Left lung (tissue), 4 donors: ENCODE measurements at regions not wholly inside any gene's neighbourhood (a gene's known extent, or its start where the extent isn't known, plus 50 kb on each side); places are given as distances from the start of the nearest gene placed in this dataset.
"Not testable (repeated sequence)": the region's sequence is repeated elsewhere in the genome, so short reads cannot be mapped to it uniquely, and the experiment has no call there.

ENCODE experiments used
- ATAC-seq: fragments of 200-7000 bp; cut with Tn5 transposase; one replicate; pipeline ENCODE4 v1.9.1; 2020; ENCODE audit warnings: moderate library complexity
- DNase-seq, 4 donors: peaks; one replicate each; pipeline ENCODE4 v3.0.0-alpha.2; 2013 to 2020
- H3K27ac ChIP-seq, 2 donors: fragments of 200-600 bp; sonication (generic) in 1 of 2; one replicate each; pipeline versions ENCODE4 v1.5.0 to v1.8.0; 2020 to 2021
- H3K27me3 ChIP-seq, 2 donors: fragments of 200-600 bp; sonication (generic) in 1 of 2; one replicate each; pipeline versions ENCODE4 v1.5.0 to v1.8.0; 2020 to 2021
- H3K36me3 ChIP-seq, 2 donors: fragments of 200-600 bp; sonication (generic) in 1 of 2; one replicate each; pipeline versions ENCODE4 v1.5.0 to v1.8.0; 2020 to 2021
- H3K4me1 ChIP-seq, 2 donors: fragments of 200-600 bp; one replicate each; pipeline ENCODE4 v1.8.0; 2021
- H3K4me3 ChIP-seq, 2 donors: fragments of 200-600 bp; sonication (generic) in 1 of 2; one replicate each; pipeline versions ENCODE4 v1.5.0 to v1.8.0; 2020 to 2021; ENCODE audit warnings: mild to moderate bottlenecking in 1 of 2
- H3K9me3 ChIP-seq, 2 donors: fragments of 200-600 bp; sonication (generic) in 1 of 2; one replicate each; pipeline versions ENCODE4 v1.5.0 to v1.8.0; 2020 to 2021
- intact Hi-C, 2 donors: fragments of 100-400 bp; cut with DNase I; formaldehyde crosslinking; loops; one replicate each; pipeline versions ENCODE4 v1.11.2 to v1.14.2; 2022
- TF ChIP-seq, protein P1 (sequence below), 2 donors: fragments of 200-600 bp; sonication (generic) in 1 of 2; IDR thresholded peaks; one replicate each; pipeline versions ENCODE4 v1.5.0 to v1.8.0; 2021; ENCODE audit warnings: antibody characterized with exemption in 2 of 2
- donor health status: DM: no; HTN: yes; CAD: no.
- donor health status: DM: no; HTN: no; CAD: no.

DNA sequence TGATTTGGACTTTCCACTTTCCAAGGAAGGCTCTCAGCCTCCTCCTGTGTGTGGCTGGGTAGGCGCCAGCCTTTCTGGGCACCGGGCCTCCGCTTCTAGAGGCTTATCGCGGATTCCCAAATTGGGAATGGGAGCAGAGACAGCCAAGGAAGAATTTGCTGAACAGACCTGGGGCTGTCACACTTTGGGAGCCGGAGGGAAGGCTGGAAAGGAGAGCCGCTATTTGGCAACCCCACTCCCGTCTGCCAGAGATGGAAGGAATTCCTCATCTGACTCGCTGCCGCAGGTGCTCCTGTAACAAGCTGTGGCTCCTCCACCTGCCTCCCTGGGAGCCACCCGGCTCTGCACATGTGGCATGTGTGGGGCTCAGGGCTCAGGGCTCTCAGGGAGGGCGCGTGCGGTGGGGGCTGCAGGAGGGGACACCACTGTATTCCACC lies 50.8 kb upstream of the ECHDC3 start:
- Histone ChIP-seq H3K4me1 (peaks cover 0 to 2% of the 10 kb centered on the region in 2 donors), H3K27ac (no peak overlapping the region), H3K36me3 (no peaks in the 10 kb centered on the region), H3K9me3 (no peaks in the 10 kb centered on the region), H3K27me3 (no peaks in the 10 kb centered on the region), H3K4me3 (no peak overlapping the region)
- ATAC-seq, result no peak
- intact Hi-C loops, result no loop called here
- no peak for DNase-seq
- TF ChIP-seq, protein P1, sequence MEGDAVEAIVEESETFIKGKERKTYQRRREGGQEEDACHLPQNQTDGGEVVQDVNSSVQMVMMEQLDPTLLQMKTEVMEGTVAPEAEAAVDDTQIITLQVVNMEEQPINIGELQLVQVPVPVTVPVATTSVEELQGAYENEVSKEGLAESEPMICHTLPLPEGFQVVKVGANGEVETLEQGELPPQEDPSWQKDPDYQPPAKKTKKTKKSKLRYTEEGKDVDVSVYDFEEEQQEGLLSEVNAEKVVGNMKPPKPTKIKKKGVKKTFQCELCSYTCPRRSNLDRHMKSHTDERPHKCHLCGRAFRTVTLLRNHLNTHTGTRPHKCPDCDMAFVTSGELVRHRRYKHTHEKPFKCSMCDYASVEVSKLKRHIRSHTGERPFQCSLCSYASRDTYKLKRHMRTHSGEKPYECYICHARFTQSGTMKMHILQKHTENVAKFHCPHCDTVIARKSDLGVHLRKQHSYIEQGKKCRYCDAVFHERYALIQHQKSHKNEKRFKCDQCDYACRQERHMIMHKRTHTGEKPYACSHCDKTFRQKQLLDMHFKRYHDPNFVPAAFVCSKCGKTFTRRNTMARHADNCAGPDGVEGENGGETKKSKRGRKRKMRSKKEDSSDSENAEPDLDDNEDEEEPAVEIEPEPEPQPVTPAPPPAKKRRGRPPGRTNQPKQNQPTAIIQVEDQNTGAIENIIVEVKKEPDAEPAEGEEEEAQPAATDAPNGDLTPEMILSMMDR (IDR thresholded peaks at IDR 0.05), result no peak

DNA sequence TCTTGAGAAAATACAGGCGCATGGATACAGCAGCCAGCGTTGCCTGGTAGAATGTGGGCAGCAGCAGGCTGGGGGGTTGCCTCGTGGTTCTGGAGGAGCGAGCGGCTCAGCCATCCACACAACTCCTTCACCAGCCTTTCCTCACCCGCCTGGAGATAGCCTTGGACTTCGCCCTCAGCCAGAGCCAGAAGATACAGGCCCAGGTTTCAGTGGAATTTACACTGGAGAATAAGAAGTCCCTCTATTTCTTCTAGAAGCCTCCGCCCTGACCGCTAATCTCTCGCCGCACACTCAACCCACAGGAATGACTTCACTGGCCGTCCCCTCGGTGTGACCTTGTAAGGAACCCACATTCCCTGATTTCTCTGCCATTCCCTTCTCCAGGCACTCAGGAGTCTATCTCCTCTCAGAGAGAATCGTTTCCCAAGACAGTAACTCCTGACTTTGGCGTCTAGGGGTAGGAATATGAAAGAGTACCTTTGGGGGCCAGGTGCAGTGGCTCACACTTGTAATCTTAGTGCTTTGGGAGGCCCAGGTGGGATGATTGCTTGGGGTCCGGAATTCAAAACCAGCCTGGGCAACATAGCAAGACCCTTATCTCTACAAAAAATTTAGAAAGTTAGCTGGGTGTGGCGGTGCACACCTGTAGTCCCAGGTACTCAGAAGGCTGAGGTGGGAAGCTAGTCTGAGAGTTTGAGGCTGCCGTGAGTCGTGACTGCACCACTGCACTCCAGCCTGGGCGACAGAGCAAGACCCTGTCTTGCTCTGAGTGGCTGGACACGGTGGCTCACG lies 52.0 kb upstream of the ECHDC3 start:
- DNase-seq (no peak), ATAC-seq (no peak)

DNA sequence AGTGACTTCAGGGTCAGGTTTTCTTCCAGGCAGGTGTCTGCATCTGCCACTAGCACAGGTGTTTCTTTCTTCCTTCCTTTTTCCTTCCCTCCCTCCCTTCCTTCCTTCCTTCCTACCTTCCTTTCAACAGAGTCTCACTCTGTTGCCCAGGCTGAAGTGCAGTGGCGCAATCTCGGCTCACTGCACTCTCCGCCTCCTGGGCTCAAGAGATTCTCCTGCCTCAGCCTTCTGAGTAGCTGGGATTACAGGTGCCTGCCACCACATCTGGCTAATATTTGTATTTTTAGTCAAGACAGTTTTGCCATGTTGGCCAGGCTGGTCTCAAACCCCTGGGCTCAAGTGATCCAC lies 53.8 kb upstream of the ECHDC3 start:
- H3K27ac ChIP-seq, H3K27me3 ChIP-seq, H3K4me3 ChIP-seq, ATAC-seq, DNase-seq, H3K9me3 ChIP-seq, H3K36me3 ChIP-seq, intact Hi-C loops: not testable (repeated sequence)
- H3K4me1 ChIP-seq, result peaks cover 3 to 25% of the 10 kb centered on the region in 2 donors

More for the DNA sequence above, 52.0 kb upstream of the ECHDC3 start:
- intact Hi-C loops, result no loop called here
- H3K4me3 ChIP-seq, result no peak overlapping the region
- peaks cover 0 to 14% of the 10 kb centered on the region in 2 donors for H3K4me1 ChIP-seq
- no peak overlapping the region for H3K27ac ChIP-seq
- no peaks in the 10 kb centered on the region for H3K27me3 ChIP-seq
- no peaks in the 10 kb centered on the region for H3K9me3 ChIP-seq
- H3K36me3 ChIP-seq, result no peaks in the 10 kb centered on the region
- TF ChIP-seq, protein P1 (IDR thresholded peaks at IDR 0.05), result no peak

DNA sequence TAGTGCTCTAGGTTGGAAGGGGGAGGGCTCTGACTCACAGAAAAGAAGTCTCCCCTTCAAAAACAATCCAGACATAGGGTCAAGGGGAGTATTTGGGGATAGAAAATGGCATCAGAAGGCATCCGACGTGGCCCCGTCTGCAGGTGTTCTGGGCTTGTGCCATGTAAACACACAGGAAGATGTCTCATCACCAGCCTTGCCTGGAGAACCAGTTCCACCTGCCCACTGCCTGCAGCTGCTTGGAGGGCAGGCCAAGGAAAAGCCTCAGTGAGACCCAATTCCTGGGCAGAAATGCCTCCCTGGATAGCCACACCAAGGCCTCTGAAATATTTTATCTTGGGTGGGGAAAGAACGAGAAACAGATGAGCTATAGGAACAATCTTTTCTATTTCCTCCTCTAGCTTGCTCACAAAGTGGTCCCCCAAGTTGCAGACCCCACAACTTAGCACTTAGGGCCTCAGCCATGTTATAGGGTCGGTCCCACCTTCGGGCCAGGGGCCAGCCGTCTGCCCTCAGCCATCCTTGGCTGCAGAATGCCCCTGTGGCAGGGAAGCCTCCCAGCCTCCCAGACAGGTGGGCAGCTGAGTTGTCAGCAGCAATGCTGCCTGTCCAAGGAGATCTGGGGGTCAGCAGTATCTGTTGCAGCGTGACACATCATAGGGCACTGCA lies 54.3 kb upstream of the ECHDC3 start:
- Histone ChIP-seq H3K4me1 (peaks cover 3 to 25% of the 10 kb centered on the region in 2 donors), H3K4me3 (no peak overlapping the region), H3K36me3 (no peaks in the 10 kb centered on the region), H3K27me3 (no peaks in the 10 kb centered on the region), H3K27ac (no peak overlapping the region), H3K9me3 (no peaks in the 10 kb centered on the region)
- intact Hi-C loops, result no loop called here
- DNase-seq, result no peak
- ATAC-seq, result no peak
- TF ChIP-seq, protein P1 (IDR thresholded peaks at IDR 0.05), result no peak

DNA sequence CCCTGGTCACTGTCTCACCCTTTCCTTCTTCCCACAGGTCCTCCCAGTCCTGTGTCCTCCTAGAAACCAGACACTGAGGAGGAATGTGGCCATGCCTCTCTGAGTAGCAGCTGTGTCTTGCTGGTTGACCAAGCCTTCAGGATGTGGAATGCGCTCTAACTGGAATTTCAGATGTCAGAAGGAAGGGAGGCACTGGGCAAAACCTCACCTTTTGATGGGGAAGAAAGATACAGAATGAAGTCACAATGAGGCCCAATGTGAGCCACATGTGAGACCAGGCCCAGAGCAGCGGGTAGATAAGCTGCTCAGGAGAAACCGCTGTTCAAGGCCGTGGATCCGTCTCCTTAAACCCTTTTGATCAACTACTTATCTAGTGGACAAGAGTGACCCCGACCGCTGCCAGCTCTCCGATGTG lies 54.8 kb upstream of the ECHDC3 start:
- Histone ChIP-seq H3K36me3 (no peaks in the 10 kb centered on the region), H3K4me1 (peaks cover 3 to 25% of the 10 kb centered on the region in 2 donors), H3K27ac (no peak overlapping the region), H3K9me3 (no peaks in the 10 kb centered on the region), H3K4me3 (no peak overlapping the region), H3K27me3 (no peaks in the 10 kb centered on the region)
- DNase-seq (no peak), ATAC-seq (no peak)
- intact Hi-C loops, result no loop called here
- TF ChIP-seq, protein P1 (IDR thresholded peaks at IDR 0.05), result no peak
